Activated CD8-positive, alpha-beta memory T cell treated with anti-CD3 and anti-CD28 coated beads for 1 hour (primary cell): ENCODE measurements at regions not wholly inside any gene's neighbourhood (a gene's known extent, or its start where the extent isn't known, plus 50 kb on each side); places are given as distances from the start of the nearest gene placed in this dataset.
"Not testable (repeated sequence)": the region's sequence is repeated elsewhere in the genome, so short reads cannot be mapped to it uniquely, and the experiment has no call there.

Experiments
- DNase-seq, 2 donors: peaks; one replicate each; pipeline ENCODE4 v3.0.0-alpha.2; 2020; ENCODE audit warnings: low read depth in 1 of 2; ENCODE audit errors: extremely low read depth in 1 of 2

- no peak for DNase-seq
Observed at GRCh38 chr10:108064746-108065260, 900.3 kb upstream of the SORCS1 start.

GRCh38 chr10:108060246-108060645, 895.7 kb upstream of the SORCS1 start:
- DNase-seq, result no peak

- DNase-seq, result no peak
Observed at GRCh38 chr10:108055506-108055905, 891.0 kb upstream of the SORCS1 start.

GRCh38 chr10:108052981-108053380, 888.5 kb upstream of the SORCS1 start:
- no peak for DNase-seq

- no peak for DNase-seq
Observed at GRCh38 chr10:108051218-108051617, 886.7 kb upstream of the SORCS1 start.

- DNase-seq, result no peak
Observed at GRCh38 chr10:108050626-108051025, 886.1 kb upstream of the SORCS1 start.

- no peak for DNase-seq
Observed at GRCh38 chr10:108049668-108050067, 885.2 kb upstream of the SORCS1 start.

- DNase-seq, result no peak
Observed at GRCh38 chr10:108048898-108049297, 884.4 kb upstream of the SORCS1 start.

- DNase-seq, result no peak
Observed at GRCh38 chr10:108039821-108040584, 875.5 kb upstream of the SORCS1 start.

- DNase-seq, result no peak
Observed at GRCh38 chr10:108037061-108037460, 872.6 kb upstream of the SORCS1 start.

GRCh38 chr10:108036265-108036664, 871.8 kb upstream of the SORCS1 start:
- DNase-seq, result no peak

- no peak for DNase-seq
Observed at GRCh38 chr10:108034829-108035228, 870.3 kb upstream of the SORCS1 start.

GRCh38 chr10:108033518-108033917, 869.0 kb upstream of the SORCS1 start:
- DNase-seq, result not testable (repeated sequence)

- DNase-seq, result no peak
Observed at GRCh38 chr10:108031505-108031904, 867.0 kb upstream of the SORCS1 start.

- no peak for DNase-seq
Observed at GRCh38 chr10:108014902-108015177, 850.3 kb upstream of the SORCS1 start.

- no peak for DNase-seq
Observed at GRCh38 chr10:108014145-108014901, 849.8 kb upstream of the SORCS1 start.

GRCh38 chr10:108005627-108006026, 841.1 kb upstream of the SORCS1 start:
- DNase-seq, result no peak

- DNase-seq, result no peak
Observed at GRCh38 chr10:108003576-108003975, 839.1 kb upstream of the SORCS1 start.

GRCh38 chr10:108003061-108003460, 838.6 kb upstream of the SORCS1 start:
- no peak for DNase-seq

- DNase-seq, result no peak
Observed at GRCh38 chr10:108000365-108000764, 835.9 kb upstream of the SORCS1 start.

- no peak for DNase-seq
Observed at GRCh38 chr10:107994621-107995270, 830.2 kb upstream of the SORCS1 start.

GRCh38 chr10:107986571-107986970, 822.1 kb upstream of the SORCS1 start:
- DNase-seq, result no peak
